WTC11 (cell line): ENCODE measurements at regions not wholly inside any gene's neighbourhood (a gene's known extent, or its start where the extent isn't known, plus 50 kb on each side); places are given as distances from the start of the nearest gene placed in this dataset.

Source experiments
- AFF4 ChIP-seq: sonication (generic); formaldehyde crosslinking; IDR thresholded peaks from 2 replicates; pipeline ENCODE4 v1.8.1; 2023; ENCODE audit warnings: mild to moderate bottlenecking, missing genetic modification reagents, borderline replicate concordance
- JUN ChIP-seq: sonication (generic); formaldehyde crosslinking; IDR thresholded peaks from 2 replicates; pipeline ENCODE4 v1.8.0; 2023; ENCODE audit warnings: mild to moderate bottlenecking, missing genetic modification reagents
- TF ChIP-seq, protein P1 (sequence below): fragments of 200-600 bp; IDR thresholded peaks from 2 replicates; pipeline ENCODE4 v1.8.0; 2022; ENCODE audit warnings: antibody characterized with exemption

DNA sequence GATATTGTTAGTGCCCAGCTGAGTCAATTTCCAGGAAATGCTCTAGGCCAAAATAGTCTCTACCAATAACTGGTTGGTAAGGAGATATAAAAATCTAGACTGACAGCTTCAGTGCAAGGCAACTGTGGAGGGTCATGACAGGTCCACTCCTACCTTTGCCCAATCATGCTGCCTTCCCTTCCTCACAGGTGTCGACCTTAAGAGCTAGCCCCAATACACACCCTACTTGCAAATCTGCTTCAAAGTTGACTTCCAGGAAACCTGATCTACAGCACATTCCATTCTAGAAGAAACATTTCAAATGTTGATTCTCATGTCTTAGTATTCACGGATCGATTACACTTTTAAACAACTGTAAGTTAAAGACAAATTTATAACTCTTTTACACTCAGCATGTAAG is 1455.5 kb downstream of the TECRL start:
- TF ChIP-seq, protein P1, sequence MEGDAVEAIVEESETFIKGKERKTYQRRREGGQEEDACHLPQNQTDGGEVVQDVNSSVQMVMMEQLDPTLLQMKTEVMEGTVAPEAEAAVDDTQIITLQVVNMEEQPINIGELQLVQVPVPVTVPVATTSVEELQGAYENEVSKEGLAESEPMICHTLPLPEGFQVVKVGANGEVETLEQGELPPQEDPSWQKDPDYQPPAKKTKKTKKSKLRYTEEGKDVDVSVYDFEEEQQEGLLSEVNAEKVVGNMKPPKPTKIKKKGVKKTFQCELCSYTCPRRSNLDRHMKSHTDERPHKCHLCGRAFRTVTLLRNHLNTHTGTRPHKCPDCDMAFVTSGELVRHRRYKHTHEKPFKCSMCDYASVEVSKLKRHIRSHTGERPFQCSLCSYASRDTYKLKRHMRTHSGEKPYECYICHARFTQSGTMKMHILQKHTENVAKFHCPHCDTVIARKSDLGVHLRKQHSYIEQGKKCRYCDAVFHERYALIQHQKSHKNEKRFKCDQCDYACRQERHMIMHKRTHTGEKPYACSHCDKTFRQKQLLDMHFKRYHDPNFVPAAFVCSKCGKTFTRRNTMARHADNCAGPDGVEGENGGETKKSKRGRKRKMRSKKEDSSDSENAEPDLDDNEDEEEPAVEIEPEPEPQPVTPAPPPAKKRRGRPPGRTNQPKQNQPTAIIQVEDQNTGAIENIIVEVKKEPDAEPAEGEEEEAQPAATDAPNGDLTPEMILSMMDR: no peak
- TF ChIP-seq JUN (CRISPR knock-in tag) (no peak), AFF4 (no peak)
